ENCODE measurements at regions not wholly inside any gene's neighbourhood (a gene's known extent, or its start where the extent isn't known, plus 50 kb on each side); places are given as distances from the start of the nearest gene placed in this dataset.

- CTCF ChIA-PET = no interaction called here
- Histone ChIP-seq H3K4me3 (replicated peaks in 1 of 3; ENCODE audit: insufficient read depth in 1 of 3, low read depth in 1 of 3, low read length in 3 of 3) (no peak overlapping the region), H3K79me2 (ENCODE audit: control insufficient read depth, insufficient read depth, low read length) (no peaks in the 10 kb centered on the region), H3K36me3 (ENCODE audit: control insufficient read depth in 2 of 2, extremely low read depth in 1 of 2, insufficient read depth in 2 of 2, low read length in 2 of 2) (no peaks in the 10 kb centered on the region), H3K4me1 (ENCODE audit: control insufficient read depth, extremely low read depth, insufficient read depth, low read length) (no peaks in the 10 kb centered on the region), H3K9me1 (replicated peaks; ENCODE audit: control insufficient read depth, extremely low read depth, insufficient read depth, low read length) (no peaks in the 10 kb centered on the region), H3K9ac (replicated peaks; ENCODE audit: extremely low read depth, insufficient read depth, low read length) (no peak overlapping the region), H3K4me2 (ENCODE audit: insufficient read depth, low read length) (no peak overlapping the region), H2AFZ (ENCODE audit: low read depth, low read length) (no peak overlapping the region), H3K9me3 (replicated peaks; ENCODE audit: control insufficient read depth, insufficient read depth, low read length) (no peaks in the 10 kb centered on the region), H3K27me3 (ENCODE audit: control insufficient read depth in 2 of 2, insufficient read depth in 2 of 2, low read length in 2 of 2) (no peaks in the 10 kb centered on the region), H3K27ac (ENCODE audit: insufficient read depth, low read depth, low read length) (no peak overlapping the region), H4K20me1 (replicated peaks; ENCODE audit: control insufficient read depth, extremely low read depth, insufficient read depth, low read length) (no peaks in the 10 kb centered on the region)
- no peak for TF ChIP-seq EZH2 (IDR thresholded peaks at IDR 0.05; ENCODE audit: borderline replicate concordance, low read depth, low read length, severe bottlenecking)
- TF ChIP-seq GATA2 (IDR thresholded peaks at IDR 0.05; ENCODE audit: insufficient read depth, insufficient read length, low read depth, low read length) = no peak
- TF ChIP-seq JUN (IDR thresholded peaks at IDR 0.05; ENCODE audit: borderline replicate concordance, insufficient read depth, insufficient read length, low read depth) = no peak
- TF ChIP-seq POLR2AphosphoS5 (IDR thresholded peaks at IDR 0.05; ENCODE audit: insufficient read depth, low read depth, low read length) = no peak
- no peak for TF ChIP-seq FOS (IDR thresholded peaks at IDR 0.05; ENCODE audit: borderline replicate concordance, insufficient read depth, low read length)
- TF ChIP-seq MYC (IDR thresholded peaks at IDR 0.05; ENCODE audit: low read depth, low read length) = no peak
- no peak for TF ChIP-seq POLR2A (IDR thresholded peaks at IDR 0.05; ENCODE audit: low read depth, low read length)
- no peak for TF ChIP-seq MAX (IDR thresholded peaks at IDR 0.05; ENCODE audit: insufficient read depth, insufficient read length)
- no peak for TF ChIP-seq CTCF (IDR thresholded peaks at IDR 0.05; ENCODE audit: extremely low read depth in 1 of 2, insufficient read depth in 1 of 2, low read depth in 1 of 2, low read length in 2 of 2)
- FAIRE-seq (no peak), DNase-seq (ENCODE audit: low read depth, low spot score) (no peak)
- no TSS peak for BruUV-seq (replicated peaks)
- dilution Hi-C loops (cut with MboI; ENCODE audit: extremely low pct_ligation_motif_present, low sequenced_read_pairs) = no loop called here
- POLR2A ChIA-PET = no interaction called here
- intact Hi-C loops (cut with micrococcal nuclease) = no loop called here
These were observed 1065.8 kb upstream of the SPRY2 start for GRCh38 chr13:81406639-81407292.

All from endothelial cell of umbilical vein (primary cell).